AG04450 (cell line): ENCODE measurements at regions not wholly inside any gene's neighbourhood (a gene's known extent, or its start where the extent isn't known, plus 50 kb on each side); places are given as distances from the start of the nearest gene placed in this dataset.

Experiments used
- CTCF ChIA-PET: fragments of 300-600, 350-600 bp; formaldehyde crosslinking; extraction: SDS; loops from one replicate; lab custom pipeline; 2022; ENCODE audit warnings: antibody characterized with exemption, inconsistent platforms; lab: Charles Lee
- POLR2A ChIA-PET: fragments of 350-600 bp; formaldehyde crosslinking; extraction: SDS; loops from one replicate; lab custom pipeline; 2021; ENCODE audit warnings: antibody characterized with exemption, inconsistent platforms; lab: Yijun Ruan, JAX
- DNase-seq: peaks from one replicate; pipeline ENCODE4 v3.0.0-alpha.2; 2011; ENCODE audit warnings: low read depth, low spot score
- H3K27ac ChIP-seq: one replicate; pipeline ENCODE4 v1.5.1; 2012; ENCODE audit warnings: low read depth, low read length, control low read depth
- H3K27me3 ChIP-seq: one replicate; pipeline ENCODE4 v1.6.0; 2012; ENCODE audit warnings: low read length; ENCODE audit not compliant: control insufficient read depth, insufficient read depth
- H3K4me3 ChIP-seq: 2 replicates; pipeline ENCODE4 v1.5.1; 2011; ENCODE audit warnings: mild to moderate bottlenecking, low read depth, low read length, control low read depth
- H3K9me3 ChIP-seq: 2 replicates; pipeline ENCODE4 v1.5.1; 2012; ENCODE audit warnings: low read length; ENCODE audit not compliant: control insufficient read depth, insufficient read depth
- CTCF ChIP-seq: IDR thresholded peaks from 2 replicates; pipeline ENCODE4 v1.5.1; 2011; ENCODE audit warnings: low read depth, low read length, control low read depth, inconsistent platforms

GRCh38 chr2:156702541-156702940 lies 266.4 kb downstream of the GPD2 start:
- ChIA-PET CTCF (no interaction called here), POLR2A (no interaction called here)
- H3K27me3 ChIP-seq, result no peaks in the 10 kb centered on the region
- no peak overlapping the region for H3K27ac ChIP-seq
- no peak for DNase-seq
- no peaks in the 10 kb centered on the region for H3K9me3 ChIP-seq
- no peak for TF ChIP-seq CTCF
- no peak overlapping the region for H3K4me3 ChIP-seq

- Histone ChIP-seq H3K27me3 (no peaks in the 10 kb centered on the region), H3K4me3 (no peak overlapping the region), H3K27ac (no peak overlapping the region), H3K9me3 (no peaks in the 10 kb centered on the region)
- no peak for TF ChIP-seq CTCF
- no peak for DNase-seq
- CTCF ChIA-PET, result no interaction called here
- POLR2A ChIA-PET, result no interaction called here
These were observed 267.5 kb downstream of the GPD2 start for GRCh38 chr2:156703642-156704041.

DNA sequence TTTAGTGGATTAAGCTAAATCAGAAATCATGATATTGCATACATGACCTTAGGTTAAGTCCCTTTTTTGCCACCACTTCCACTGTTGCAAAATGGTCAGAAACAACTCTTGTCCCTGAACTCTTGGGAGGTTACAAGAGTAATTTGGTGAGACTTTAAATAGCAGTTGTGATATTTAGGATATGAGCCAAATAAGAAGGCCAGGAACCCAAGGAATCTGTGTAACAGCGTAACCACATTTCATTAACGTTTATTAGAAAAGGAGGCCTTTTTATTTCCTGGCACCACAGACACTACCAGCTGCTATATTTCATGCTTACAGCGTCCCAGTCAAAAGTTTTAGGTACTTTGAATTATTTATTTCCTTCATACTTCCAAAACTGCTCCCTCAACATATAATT lies 268.0 kb downstream of the GPD2 start:
- Histone ChIP-seq H3K27me3 (no peaks in the 10 kb centered on the region), H3K9me3 (no peaks in the 10 kb centered on the region), H3K4me3 (no peak overlapping the region), H3K27ac (no peak overlapping the region)
- no peak for DNase-seq
- POLR2A ChIA-PET, result no interaction called here
- CTCF ChIA-PET, result no interaction called here
- no peak for TF ChIP-seq CTCF

GRCh38 chr2:156704617-156705016 lies 268.4 kb downstream of the GPD2 start:
- TF ChIP-seq CTCF, result no peak
- CTCF ChIA-PET, result no interaction called here
- Histone ChIP-seq H3K9me3 (no peaks in the 10 kb centered on the region), H3K27ac (no peak overlapping the region), H3K4me3 (no peak overlapping the region), H3K27me3 (no peaks in the 10 kb centered on the region)
- no peak for DNase-seq
- POLR2A ChIA-PET, result no interaction called here

DNA sequence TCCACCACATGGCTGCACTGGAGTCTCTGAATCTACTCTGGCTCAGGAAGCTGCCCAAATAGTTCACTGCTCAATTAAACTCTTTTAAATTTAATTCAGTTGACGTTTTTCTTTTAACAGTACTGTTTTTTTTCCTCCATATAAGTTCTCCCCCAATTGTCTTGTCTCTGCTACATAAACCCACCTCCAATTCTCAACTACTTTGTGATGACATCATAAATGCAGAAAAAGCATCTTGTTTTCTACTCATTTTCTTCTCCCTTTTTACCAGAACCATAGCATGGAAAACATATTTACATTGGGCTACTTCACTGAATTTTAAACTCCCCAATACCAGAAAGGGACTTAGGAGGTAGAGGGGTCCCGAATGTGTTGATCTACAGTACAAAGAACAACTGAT lies 270.4 kb downstream of the GPD2 start:
- no peak overlapping the region for H3K27ac ChIP-seq
- no peak for DNase-seq
- H3K4me3 ChIP-seq, result no peak overlapping the region
- TF ChIP-seq CTCF, result no peak
- H3K9me3 ChIP-seq, result no peaks in the 10 kb centered on the region
- POLR2A ChIA-PET, result no interaction called here
- H3K27me3 ChIP-seq, result no peaks in the 10 kb centered on the region
- CTCF ChIA-PET, result no interaction called here
